ENCODE measurements at regions not wholly inside any gene's neighbourhood (a gene's known extent, or its start where the extent isn't known, plus 50 kb on each side); places are given as distances from the start of the nearest gene placed in this dataset.

- H3K27ac ChIP-seq = no peak overlapping the region
- TF ChIP-seq CTCF (conservative IDR thresholded peaks at IDR 0.05) (no peak), ZFX (IDR thresholded peaks at IDR 0.05) (no peak)
These were observed 286.4 kb downstream of the CMPK2 start for GRCh38 chr2:6579281-6579680.

- TF ChIP-seq ZFX (IDR thresholded peaks at IDR 0.05) (no peak), CTCF (conservative IDR thresholded peaks at IDR 0.05) (no peak)
- H3K27ac ChIP-seq = no peak overlapping the region
These were observed 284.7 kb downstream of the CMPK2 start for GRCh38 chr2:6580982-6581381.

GRCh38 chr2:6589150-6589549, 276.6 kb downstream of the CMPK2 start:
- no peak overlapping the region for H3K27ac ChIP-seq
- TF ChIP-seq CTCF (conservative IDR thresholded peaks at IDR 0.05) (no peak), ZFX (IDR thresholded peaks at IDR 0.05) (no peak)

- no peak for TF ChIP-seq CTCF (conservative IDR thresholded peaks at IDR 0.05)
- no peak for TF ChIP-seq ZFX (IDR thresholded peaks at IDR 0.05)
- no peak overlapping the region for H3K27ac ChIP-seq
These were observed 275.3 kb downstream of the CMPK2 start for GRCh38 chr2:6590442-6590841.

- no peak overlapping the region for H3K27ac ChIP-seq
- TF ChIP-seq CTCF (conservative IDR thresholded peaks at IDR 0.05) = no peak
- TF ChIP-seq ZFX (IDR thresholded peaks at IDR 0.05) = no peak
These were observed 263.2 kb downstream of the CMPK2 start for GRCh38 chr2:6602471-6602870.

- H3K27ac ChIP-seq = no peak overlapping the region
These were observed 259.7 kb downstream of the CMPK2 start for GRCh38 chr2:6605836-6606505.

GRCh38 chr2:6617794-6618193, 247.9 kb downstream of the CMPK2 start:
- no peak overlapping the region for H3K27ac ChIP-seq
- TF ChIP-seq CTCF (conservative IDR thresholded peaks at IDR 0.05) = no peak
- no peak for TF ChIP-seq ZFX (IDR thresholded peaks at IDR 0.05)

More at GRCh38 chr2:6605836-6606505, 259.7 kb downstream of the CMPK2 start:
- no peak for TF ChIP-seq CTCF (conservative IDR thresholded peaks at IDR 0.05)
- TF ChIP-seq ZFX (IDR thresholded peaks at IDR 0.05) = no peak
